H1 (cell line): ENCODE measurements at regions not wholly inside any gene's neighbourhood (a gene's known extent, or its start where the extent isn't known, plus 50 kb on each side); places are given as distances from the start of the nearest gene placed in this dataset.

Source experiments
- CTCF ChIA-PET: fragments of 300-600 bp; sonication (Branson Sonifier 250); formaldehyde crosslinking; loops from one replicate; lab custom pipeline; 2021; ENCODE audit not compliant: partially characterized antibody; lab: Charles Lee
- POLR2A ChIA-PET: fragments of 300-600 bp; sonication (Branson Sonifier 250); formaldehyde crosslinking; loops from one replicate; lab custom pipeline; 2021; ENCODE audit warnings: inconsistent platforms; ENCODE audit not compliant: partially characterized antibody; lab: Charles Lee
- DNase-seq, 2 experiments: peaks; one replicate each; pipeline versions ENCODE4 v3.0.0 to v3.0.0-alpha.2; 2010 to 2022; ENCODE audit warnings: low spot score in 2 of 2, low read depth in 1 of 2, mixed read lengths in 1 of 2
- FAIRE-seq: peaks from 2 replicates; lab custom pipeline; 2011; peaks lifted over from hg19 to GRCh38; lab: Jason Lieb, UNC
- H2AFZ ChIP-seq: 2 replicates; pipeline ENCODE4 v1.8.1; 2012; ENCODE audit warnings: low read length, inconsistent platforms
- H2AK5ac ChIP-seq: 2 replicates; pipeline ENCODE4 v1.6.1; 2013; ENCODE audit warnings: low read depth, low read length
- H2BK120ac ChIP-seq: replicated peaks from 2 replicates; pipeline ENCODE3; 2013; ENCODE audit warnings: low read depth, low read length, inconsistent platforms
- H2BK12ac ChIP-seq: 2 replicates; pipeline ENCODE4 v1.6.1; 2013; ENCODE audit warnings: low read depth, low read length
- H2BK15ac ChIP-seq: 2 replicates; pipeline ENCODE4 v1.6.1; 2013; ENCODE audit warnings: low read length
- H2BK20ac ChIP-seq: 2 replicates; pipeline ENCODE4 v1.6.1; 2013; ENCODE audit warnings: low read length
- H2BK5ac ChIP-seq: 2 replicates; pipeline ENCODE4 v1.6.1; 2013; ENCODE audit warnings: low read depth, low read length
- H3K14ac ChIP-seq: 2 replicates; pipeline ENCODE4 v1.6.1; 2013; ENCODE audit warnings: inconsistent platforms; ENCODE audit not compliant: insufficient read length
- H3K18ac ChIP-seq: 2 replicates; pipeline ENCODE4 v1.6.1; 2013; ENCODE audit warnings: low read length; ENCODE audit errors: extremely low read depth
- H3K23ac ChIP-seq: 2 replicates; pipeline ENCODE4 v1.6.1; 2013; ENCODE audit warnings: inconsistent platforms; ENCODE audit not compliant: insufficient read length
- H3K23me2 ChIP-seq: 2 replicates; pipeline ENCODE4 v1.6.1; 2013; ENCODE audit warnings: low read depth, low read length
- H3K27ac ChIP-seq: 2 replicates; pipeline ENCODE4 v1.6.1; 2011; ENCODE audit warnings: low read depth, low read length, inconsistent platforms
- H3K27me3 ChIP-seq, 4 experiments: replicated peaks in 1 of 4; 1 replicate in 1 of 4; 2 replicates in 3 of 4; pipeline versions ENCODE4 v1.6.1 to v1.8.1; 2011 to 2013; ENCODE audit warnings: low read length in 3 of 4, mild to moderate bottlenecking in 3 of 4, inconsistent platforms in 2 of 4, mixed read lengths in 2 of 4, moderate library complexity in 1 of 4; ENCODE audit not compliant: control insufficient read depth in 3 of 4, insufficient read depth in 3 of 4; ENCODE audit errors: extremely low read depth in 1 of 4
- H3K36me3 ChIP-seq, 4 experiments: 2 replicates each; pipeline versions ENCODE4 v1.6.1 to v1.8.1; 2011 to 2013; ENCODE audit warnings: mild to moderate bottlenecking in 4 of 4, low read length in 3 of 4, moderate library complexity in 2 of 4, control low read depth in 1 of 4, inconsistent platforms in 1 of 4; ENCODE audit not compliant: insufficient read depth in 4 of 4, control insufficient read depth in 2 of 4
- H3K4ac ChIP-seq: replicated peaks from 2 replicates; pipeline ENCODE3; 2013; ENCODE audit warnings: low read length, low read depth, mixed read lengths, inconsistent platforms; ENCODE audit not compliant: insufficient read length
- H3K4me1 ChIP-seq, 4 experiments: replicated peaks in 1 of 4; 1 replicate in 1 of 4; 2 replicates in 3 of 4; pipeline versions ENCODE4 v1.6.1 to v1.8.1; 2011 to 2013; ENCODE audit warnings: low read length in 3 of 4, inconsistent platforms in 2 of 4, mixed read lengths in 1 of 4; ENCODE audit not compliant: insufficient read depth in 4 of 4, control insufficient read depth in 3 of 4
- H3K4me2 ChIP-seq, 2 experiments: 2 replicates each; pipeline versions ENCODE4 v1.6.1 to v1.8.1; 2011 to 2013; ENCODE audit warnings: low read depth in 2 of 2, low read length in 2 of 2, control low read depth in 1 of 2, inconsistent platforms in 1 of 2, mild to moderate bottlenecking in 1 of 2; ENCODE audit not compliant: insufficient read depth in 1 of 2
- H3K4me3 ChIP-seq, 4 experiments: fragments of 200-600, 300-600 bp in 1 of 4; sonication (generic), shearing (Covaris generic), sonication (Bioruptor Twin) in 1 of 4; 2 replicates each; pipeline versions ENCODE4 v1.5.1 to v1.8.1; 2011 to 2016; ENCODE audit warnings: low read length in 4 of 4, low read depth in 3 of 4, control low read depth in 2 of 4, inconsistent platforms in 2 of 4, mild to moderate bottlenecking in 2 of 4, mixed read lengths in 1 of 4, moderate library complexity in 1 of 4; ENCODE audit not compliant: insufficient read depth in 2 of 4; ENCODE audit errors: extremely low read depth in 1 of 4
- H3K56ac ChIP-seq: replicated peaks from 2 replicates; pipeline ENCODE3; 2013; ENCODE audit warnings: low read depth, mild to moderate bottlenecking, mixed read lengths, low read length, inconsistent platforms; ENCODE audit not compliant: insufficient read length
- H3K79me1 ChIP-seq: 2 replicates; pipeline ENCODE4 v1.6.1; 2013; ENCODE audit warnings: low read depth, low read length, control low read depth
- H3K79me2 ChIP-seq, 2 experiments: 2 replicates each; pipeline versions ENCODE4 v1.6.1 to v1.8.1; 2012 to 2013; ENCODE audit warnings: low read length in 2 of 2, mild to moderate bottlenecking in 2 of 2, inconsistent platforms in 1 of 2; ENCODE audit not compliant: insufficient read depth in 2 of 2, control insufficient read depth in 1 of 2
- H3K9ac ChIP-seq, 4 experiments: replicated peaks in 1 of 4; 1 replicate in 1 of 4; 2 replicates in 3 of 4; pipeline versions ENCODE4 v1.6.1 to v1.8.1; 2011 to 2013; ENCODE audit warnings: low read depth in 3 of 4, low read length in 3 of 4, control low read depth in 2 of 4, mild to moderate bottlenecking in 2 of 4, moderate library complexity in 2 of 4, inconsistent platforms in 1 of 4; ENCODE audit errors: extremely low read depth in 1 of 4
- H3K9me3 ChIP-seq, 2 experiments: 2 replicates each; pipeline versions ENCODE4 v1.6.1 to v1.8.1; 2012 to 2013; ENCODE audit warnings: mild to moderate bottlenecking in 2 of 2, moderate library complexity in 2 of 2, control low read depth in 1 of 2, inconsistent platforms in 1 of 2, low read depth in 1 of 2, low read length in 1 of 2, mixed read lengths in 1 of 2; ENCODE audit not compliant: insufficient read depth in 2 of 2
- H4K20me1 ChIP-seq, 2 experiments: replicated peaks in 1 of 2; 2 replicates each; pipeline versions ENCODE3 to v1.8.1; 2011 to 2013; ENCODE audit warnings: inconsistent platforms in 2 of 2, low read length in 2 of 2, mild to moderate bottlenecking in 1 of 2; ENCODE audit not compliant: insufficient read depth in 2 of 2, control insufficient read depth in 1 of 2
- H4K5ac ChIP-seq: 2 replicates; pipeline ENCODE4 v1.6.1; 2013; ENCODE audit warnings: low read length, low read depth, mixed read lengths, inconsistent platforms; ENCODE audit not compliant: insufficient read length
- H4K8ac ChIP-seq: 2 replicates; pipeline ENCODE4 v1.8.0; 2013; ENCODE audit warnings: mild to moderate bottlenecking, moderate library complexity, low read length, inconsistent platforms; ENCODE audit not compliant: insufficient read depth; ENCODE audit errors: extremely low read depth
- H4K91ac ChIP-seq: replicated peaks from 2 replicates; pipeline ENCODE3; 2013; ENCODE audit warnings: low read length, mixed read lengths, inconsistent platforms; ENCODE audit not compliant: insufficient read length
- CEBPB ChIP-seq: IDR thresholded peaks from 2 replicates; pipeline ENCODE4 v1.6.1; 2012; ENCODE audit warnings: low read depth, low read length
- EZH2 ChIP-seq: fragments of 200-600 bp; sonication (generic); IDR thresholded peaks from 2 replicates; pipeline ENCODE4 v1.7.1; 2012; ENCODE audit warnings: low read depth, mild to moderate bottlenecking, moderate library complexity, low read length, inconsistent platforms; ENCODE audit not compliant: severe bottlenecking
- WGBS, 2 experiments: shearing (Covaris generic) in 1 of 2; methylation state at CpG; one replicate each; pipeline versions ENCODE4 v1.1.6 to v1.1.7; 2013 to 2015; ENCODE audit warnings: low lambda C conversion rate in 2 of 2, mixed read lengths in 2 of 2, inconsistent platforms in 1 of 2, low coverage in 1 of 2, missing lambda C conversion rate in 1 of 2; ENCODE audit not compliant: insufficient replicate concordance in 2 of 2, insufficient coverage in 1 of 2, insufficient read length in 1 of 2; ENCODE audit errors: extremely low coverage in 1 of 2, missing lambda C conversion rate in 1 of 2; 5-methylcytosine and 5-hydroxymethylcytosine counted together

- no peak overlapping the region for H3K9ac ChIP-seq
- TF ChIP-seq CEBPB (peak; percentile 62; the same call in 1 of the 2 replicates), EZH2 (no peak)
- H3K23ac ChIP-seq = no peak overlapping the region
- H2BK15ac ChIP-seq = no peak overlapping the region
- FAIRE-seq = no peak
- H4K20me1 ChIP-seq = no peaks in the 10 kb centered on the region
- no peaks in the 10 kb centered on the region for H3K4me1 ChIP-seq
- H3K23me2 ChIP-seq = no peaks in the 10 kb centered on the region
- WGBS, 2 experiments = 99% methylated on average over 4 of the region's 4 CpGs; no CpG with 5 or more reads in 1 of the 2 experiments
- POLR2A ChIA-PET = no interaction called here
- no peak overlapping the region for H3K56ac ChIP-seq
- H3K14ac ChIP-seq = no peak overlapping the region
- H2AFZ ChIP-seq = no peak overlapping the region
- no peak overlapping the region for H2BK12ac ChIP-seq
- H2BK5ac ChIP-seq = no peak overlapping the region
- no peaks in the 10 kb centered on the region for H3K79me1 ChIP-seq
- H3K9me3 ChIP-seq = no peaks in the 10 kb centered on the region
- H4K5ac ChIP-seq = no peak overlapping the region
- H3K4ac ChIP-seq = no peak overlapping the region
- no peak overlapping the region for H4K91ac ChIP-seq
- no peak overlapping the region for H4K8ac ChIP-seq
- H3K36me3 ChIP-seq = no peaks in the 10 kb centered on the region
- no peaks in the 10 kb centered on the region for H3K79me2 ChIP-seq
- H3K4me3 ChIP-seq = no peak overlapping the region
- H3K4me2 ChIP-seq = no peak overlapping the region
- CTCF ChIA-PET = no interaction called here
- H3K27me3 ChIP-seq = no peaks in the 10 kb centered on the region
- H2BK120ac ChIP-seq = no peak overlapping the region
- H3K18ac ChIP-seq = no peak overlapping the region
- no peak for DNase-seq
- H2BK20ac ChIP-seq = no peak overlapping the region
- H3K27ac ChIP-seq = no peak overlapping the region
- H2AK5ac ChIP-seq = no peak overlapping the region
Measured at GRCh38 chr4:66202870-66203269, 532.6 kb upstream of the EPHA5 start.
